Astrocyte (in vitro differentiated cells and primary cell): ENCODE measurements at regions not wholly inside any gene's neighbourhood (a gene's known extent, or its start where the extent isn't known, plus 50 kb on each side); places are given as distances from the start of the nearest gene placed in this dataset.

Experiments
- DNase-seq: peaks from one replicate; pipeline ENCODE4 v3.0.0-alpha.2; 2010; ENCODE audit warnings: low read depth
- FAIRE-seq: peaks from 2 replicates; lab custom pipeline; 2011; peaks lifted over from hg19 to GRCh38; lab: Jason Lieb, UNC
- H2AFZ ChIP-seq: 2 replicates; pipeline ENCODE4 v1.6.0; 2012; ENCODE audit warnings: low read depth, low read length, inconsistent platforms
- H3K27ac ChIP-seq: 2 replicates; pipeline ENCODE4 v1.5.1; 2011; ENCODE audit warnings: low read depth, low read length, inconsistent platforms
- H3K27me3 ChIP-seq: 2 replicates; pipeline ENCODE4 v1.6.0; 2011; ENCODE audit warnings: low read length, inconsistent platforms; ENCODE audit not compliant: insufficient read depth
- H3K36me3 ChIP-seq: 2 replicates; pipeline ENCODE4 v1.5.1; 2011; ENCODE audit warnings: low read length, inconsistent platforms; ENCODE audit not compliant: insufficient read depth
- H3K4me1 ChIP-seq: 2 replicates; pipeline ENCODE4 v1.5.1; 2011; ENCODE audit warnings: low read length, inconsistent platforms; ENCODE audit not compliant: insufficient read depth
- H3K4me2 ChIP-seq: 2 replicates; pipeline ENCODE4 v1.6.0; 2012; ENCODE audit warnings: low read length, inconsistent platforms
- H3K4me3 ChIP-seq: 2 replicates; pipeline ENCODE4 v1.5.1; 2011; ENCODE audit warnings: low read depth, mild to moderate bottlenecking, low read length, inconsistent platforms; ENCODE audit not compliant: insufficient read depth
- H3K79me2 ChIP-seq: 2 replicates; pipeline ENCODE4 v1.6.0; 2012; ENCODE audit warnings: mild to moderate bottlenecking, low read length, inconsistent platforms; ENCODE audit not compliant: insufficient read depth
- H3K9ac ChIP-seq: 2 replicates; pipeline ENCODE4 v1.6.0; 2012; ENCODE audit warnings: mild to moderate bottlenecking, low read length, inconsistent platforms
- H3K9me3 ChIP-seq: 2 replicates; pipeline ENCODE4 v1.5.1; 2012; ENCODE audit warnings: low read depth, mild to moderate bottlenecking, low read length, inconsistent platforms; ENCODE audit not compliant: insufficient read depth
- H4K20me1 ChIP-seq: 2 replicates; pipeline ENCODE4 v1.6.0; 2012; ENCODE audit warnings: low read length, inconsistent platforms; ENCODE audit not compliant: insufficient read depth
- H3K27ac Mint-ChIP-seq: one replicate; pipeline ENCODE4 v1.8.0; 2021; ENCODE audit warnings: mild to moderate bottlenecking, mixed read lengths; ENCODE audit not compliant: unreplicated experiment
- H3K27me3 Mint-ChIP-seq: one replicate; pipeline ENCODE4 v1.8.0; 2021; ENCODE audit warnings: low read depth, mixed read lengths; ENCODE audit not compliant: unreplicated experiment
- H3K36me3 Mint-ChIP-seq: one replicate; pipeline ENCODE4 v1.8.0; 2021; ENCODE audit warnings: low read depth, mixed read lengths; ENCODE audit not compliant: unreplicated experiment
- H3K4me1 Mint-ChIP-seq: one replicate; pipeline ENCODE4 v1.8.0; 2021; ENCODE audit warnings: low read depth, mixed read lengths; ENCODE audit not compliant: unreplicated experiment
- H3K4me3 Mint-ChIP-seq: one replicate; pipeline ENCODE4 v1.8.0; 2021; ENCODE audit warnings: mild to moderate bottlenecking, moderate library complexity, mixed read lengths; ENCODE audit not compliant: unreplicated experiment
- H3K9me3 Mint-ChIP-seq: one replicate; pipeline ENCODE4 v1.8.0; 2021; ENCODE audit warnings: mild to moderate bottlenecking, mixed read lengths; ENCODE audit not compliant: unreplicated experiment
- EZH2 ChIP-seq: IDR thresholded peaks from 2 replicates; pipeline ENCODE4 v1.6.1; 2012; ENCODE audit warnings: mild to moderate bottlenecking, low read length, inconsistent platforms; ENCODE audit not compliant: insufficient read depth
- TF ChIP-seq, protein P1 (sequence below): IDR thresholded peaks from 2 replicates; pipeline ENCODE4 v1.5.1; 2011; ENCODE audit warnings: low read depth, mild to moderate bottlenecking, inconsistent platforms, low read length, moderate library complexity; ENCODE audit not compliant: insufficient read depth

GRCh38 chr10:107391901-107392300, 227.4 kb upstream of the SORCS1 start:
- no peak for FAIRE-seq
- Histone ChIP-seq H3K79me2 (no peaks in the 10 kb centered on the region), H3K4me3 (no peak overlapping the region), H3K4me2 (no peak overlapping the region), H3K27ac (no peak overlapping the region), H4K20me1 (no peaks in the 10 kb centered on the region), H3K4me1 (no peaks in the 10 kb centered on the region), H3K27me3 (no peaks in the 10 kb centered on the region), H3K9ac (no peak overlapping the region), H3K9me3 (no peaks in the 10 kb centered on the region), H2AFZ (no peak overlapping the region), H3K36me3 (no peaks in the 10 kb centered on the region)
- Mint-ChIP-seq H3K9me3 (no peaks in the 10 kb centered on the region), H3K4me1 (no peaks in the 10 kb centered on the region), H3K27ac (no peak overlapping the region), H3K27me3 (no peaks in the 10 kb centered on the region), H3K36me3 (no peaks in the 10 kb centered on the region), H3K4me3 (no peak overlapping the region)
- no peak for TF ChIP-seq EZH2
- TF ChIP-seq, protein P1, sequence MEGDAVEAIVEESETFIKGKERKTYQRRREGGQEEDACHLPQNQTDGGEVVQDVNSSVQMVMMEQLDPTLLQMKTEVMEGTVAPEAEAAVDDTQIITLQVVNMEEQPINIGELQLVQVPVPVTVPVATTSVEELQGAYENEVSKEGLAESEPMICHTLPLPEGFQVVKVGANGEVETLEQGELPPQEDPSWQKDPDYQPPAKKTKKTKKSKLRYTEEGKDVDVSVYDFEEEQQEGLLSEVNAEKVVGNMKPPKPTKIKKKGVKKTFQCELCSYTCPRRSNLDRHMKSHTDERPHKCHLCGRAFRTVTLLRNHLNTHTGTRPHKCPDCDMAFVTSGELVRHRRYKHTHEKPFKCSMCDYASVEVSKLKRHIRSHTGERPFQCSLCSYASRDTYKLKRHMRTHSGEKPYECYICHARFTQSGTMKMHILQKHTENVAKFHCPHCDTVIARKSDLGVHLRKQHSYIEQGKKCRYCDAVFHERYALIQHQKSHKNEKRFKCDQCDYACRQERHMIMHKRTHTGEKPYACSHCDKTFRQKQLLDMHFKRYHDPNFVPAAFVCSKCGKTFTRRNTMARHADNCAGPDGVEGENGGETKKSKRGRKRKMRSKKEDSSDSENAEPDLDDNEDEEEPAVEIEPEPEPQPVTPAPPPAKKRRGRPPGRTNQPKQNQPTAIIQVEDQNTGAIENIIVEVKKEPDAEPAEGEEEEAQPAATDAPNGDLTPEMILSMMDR: no peak
- no peak for DNase-seq

GRCh38 chr10:107390563-107390962, 226.1 kb upstream of the SORCS1 start:
- Histone ChIP-seq H4K20me1 (no peaks in the 10 kb centered on the region), H3K27ac (no peak overlapping the region), H3K27me3 (no peaks in the 10 kb centered on the region), H3K4me1 (no peaks in the 10 kb centered on the region), H3K9me3 (no peaks in the 10 kb centered on the region), H3K9ac (no peak overlapping the region), H3K79me2 (no peaks in the 10 kb centered on the region), H3K36me3 (no peaks in the 10 kb centered on the region), H3K4me2 (no peak overlapping the region), H2AFZ (no peak overlapping the region), H3K4me3 (no peak overlapping the region)
- FAIRE-seq (no peak), DNase-seq (no peak)
- Mint-ChIP-seq H3K4me1 (no peaks in the 10 kb centered on the region), H3K36me3 (no peaks in the 10 kb centered on the region), H3K9me3 (no peaks in the 10 kb centered on the region), H3K4me3 (no peak overlapping the region), H3K27ac (no peak overlapping the region), H3K27me3 (no peaks in the 10 kb centered on the region)
- TF ChIP-seq, protein P1: no peak
- TF ChIP-seq EZH2: no peak

DNA sequence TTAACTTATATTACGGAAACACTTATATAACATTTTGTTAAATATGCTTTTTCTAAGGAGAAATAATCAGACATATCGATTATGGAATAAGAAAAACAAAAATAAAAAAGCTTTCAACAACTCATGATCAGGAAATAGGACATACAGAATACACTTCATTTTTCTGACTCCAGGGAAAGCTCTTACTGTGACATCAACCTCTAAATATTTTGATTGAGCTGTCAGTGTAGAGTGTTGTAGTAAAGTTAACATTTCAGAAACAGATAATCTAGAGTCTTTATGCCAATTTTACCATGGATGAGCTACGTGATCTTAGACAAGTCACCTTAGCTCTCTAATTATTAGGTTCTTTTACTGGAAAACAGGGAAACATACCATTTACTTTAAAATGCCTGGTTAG, 218.9 kb upstream of the SORCS1 start:
- no peaks in the 10 kb centered on the region for H4K20me1 ChIP-seq
- H3K9me3 ChIP-seq: no peaks in the 10 kb centered on the region
- H3K27me3 ChIP-seq: no peaks in the 10 kb centered on the region
- H3K4me1 ChIP-seq: no peaks in the 10 kb centered on the region
- no peak overlapping the region for H3K4me2 ChIP-seq
- Mint-ChIP-seq H3K36me3 (no peaks in the 10 kb centered on the region), H3K27ac (no peak overlapping the region), H3K4me1 (no peaks in the 10 kb centered on the region), H3K4me3 (no peak overlapping the region), H3K9me3 (no peaks in the 10 kb centered on the region), H3K27me3 (no peaks in the 10 kb centered on the region)
- DNase-seq (no peak), FAIRE-seq (no peak)
- H3K27ac ChIP-seq: no peak overlapping the region
- no peak for TF ChIP-seq EZH2
- TF ChIP-seq, protein P1: no peak
- H3K9ac ChIP-seq: no peak overlapping the region
- no peaks in the 10 kb centered on the region for H3K36me3 ChIP-seq
- no peak overlapping the region for H3K4me3 ChIP-seq
- no peaks in the 10 kb centered on the region for H3K79me2 ChIP-seq
- no peak overlapping the region for H2AFZ ChIP-seq
